Left cardiac atrium (tissue), 4 donors: ENCODE measurements at regions not wholly inside any gene's neighbourhood (a gene's known extent, or its start where the extent isn't known, plus 50 kb on each side); places are given as distances from the start of the nearest gene placed in this dataset.

Experiments used
- ATAC-seq, 2 donors: fragments of 200-7000 bp; cut with Tn5 transposase; one replicate each; pipeline ENCODE4 v1.9.1; 2020; ENCODE audit warnings: mild to moderate bottlenecking in 2 of 2, moderate library complexity in 2 of 2
- DNase-seq: peaks from one replicate; pipeline ENCODE4 v3.0.0-alpha.2; 2020
- intact Hi-C, 2 donors: fragments of 100-400 bp; cut with DNase I; formaldehyde crosslinking; loops; one replicate each; pipeline versions ENCODE4 v1.14.1 to v1.15.1; 2022 to 2023
- donor health status: DM: no; HTN: yes; CAD: no.
- donor health status: DM: no; HTN: yes; CAD: no; lungs with severe emphysema.
- donor health status: DM: yes; HTN: yes; CAD: no.
- donor health status: Dilated cardiomyopathy.

- DNase-seq (no peak), ATAC-seq (no peak)
- intact Hi-C loops: no loop called here
These were observed 140.2 kb upstream of the ID2 start for GRCh38 chr2:8541636-8542035.

GRCh38 chr2:8542381-8543059 is 139.3 kb upstream of the ID2 start:
- intact Hi-C loops: no loop called here
- ATAC-seq: no peak
- DNase-seq: no peak

- intact Hi-C loops: no loop called here
- ATAC-seq: no peak
These were observed 138.8 kb upstream of the ID2 start for GRCh38 chr2:8543060-8543382.

GRCh38 chr2:8543383-8544170 is 138.3 kb upstream of the ID2 start:
- ATAC-seq: peak; percentile 63 to 66
- peak; percentile 74 for DNase-seq
- intact Hi-C loops: no loop called here

More at GRCh38 chr2:8543060-8543382, 138.8 kb upstream of the ID2 start:
- DNase-seq: no peak

- intact Hi-C loops: no loop called here
- DNase-seq: no peak
- peak in 1 of 2 donors; percentile 2 for ATAC-seq
These were observed 137.6 kb upstream of the ID2 start for GRCh38 chr2:8544171-8544785.

- intact Hi-C loops: no loop called here
- DNase-seq: peak; percentile 78
- peak; percentile 72 to 93 for ATAC-seq
These were observed 136.8 kb upstream of the ID2 start for GRCh38 chr2:8544786-8545694.

GRCh38 chr2:8545695-8546611 is 135.9 kb upstream of the ID2 start:
- ATAC-seq (no peak), DNase-seq (no peak)
- intact Hi-C loops: no loop called here

GRCh38 chr2:8546612-8547283 is 135.1 kb upstream of the ID2 start:
- ATAC-seq: no peak
- no peak for DNase-seq
- intact Hi-C loops: no loop called here

GRCh38 chr2:8547284-8548064 is 134.4 kb upstream of the ID2 start:
- ATAC-seq: no peak
- intact Hi-C loops: no loop called here
- no peak for DNase-seq

GRCh38 chr2:8548065-8548618 is 133.7 kb upstream of the ID2 start:
- ATAC-seq (no peak), DNase-seq (no peak)
- intact Hi-C loops: no loop called here

GRCh38 chr2:8548619-8549150 is 133.2 kb upstream of the ID2 start:
- no peak for ATAC-seq
- intact Hi-C loops: no loop called here
- no peak for DNase-seq

GRCh38 chr2:8549273-8549922 is 132.5 kb upstream of the ID2 start:
- no peak for ATAC-seq
- intact Hi-C loops: no loop called here
- no peak for DNase-seq

GRCh38 chr2:8549942-8550341 is 131.9 kb upstream of the ID2 start:
- intact Hi-C loops: no loop called here
- no peak for ATAC-seq
- DNase-seq: no peak

GRCh38 chr2:8550481-8550880 is 131.4 kb upstream of the ID2 start:
- intact Hi-C loops: no loop called here
- DNase-seq (no peak), ATAC-seq (no peak)

GRCh38 chr2:8550937-8551621 is 130.8 kb upstream of the ID2 start:
- ATAC-seq (no peak), DNase-seq (no peak)
- intact Hi-C loops: no loop called here

GRCh38 chr2:8551622-8552074 is 130.2 kb upstream of the ID2 start:
- intact Hi-C loops: no loop called here
- no peak for DNase-seq

More at GRCh38 chr2:8551622-8552074, 130.2 kb upstream of the ID2 start:
- no peak for ATAC-seq
